IMR-90 (cell line): ENCODE measurements at regions not wholly inside any gene's neighbourhood (a gene's known extent, or its start where the extent isn't known, plus 50 kb on each side); places are given as distances from the start of the nearest gene placed in this dataset.

Source experiments
- ATAC-seq: fragments of 200-7000 bp; cut with Tn5 transposase; 2 replicates; pipeline ENCODE4 v1.9.1; 2020; ENCODE audit warnings: low read depth, mild to moderate bottlenecking, moderate library complexity
- BruUV-seq: library from RNA; stranded (reverse); fragments of 400-500 nt; replicated peaks from 2 replicates; lab custom pipeline; 2021; lab: Mats Ljungman, UMichigan
- CTCF ChIA-PET: fragments of 300-600 bp; formaldehyde crosslinking; extraction: SDS; loops from one replicate; lab custom pipeline; 2021; ENCODE audit warnings: antibody characterized with exemption; lab: Yijun Ruan, JAX
- POLR2A ChIA-PET: fragments of 300-600 bp; sonication (Branson Sonifier 250); formaldehyde crosslinking; loops from one replicate; lab custom pipeline; 2022; ENCODE audit warnings: antibody characterized with exemption; ENCODE audit not compliant: unreplicated experiment; lab: Charles Lee
- DNase-seq: peaks from one replicate; pipeline ENCODE4 v3.0.0; 2013
- H2AFZ ChIP-seq: replicated peaks from 2 replicates; pipeline ENCODE3; 2013; ENCODE audit warnings: low read length, mild to moderate bottlenecking; ENCODE audit not compliant: poor library complexity
- H2AK5ac ChIP-seq: 2 replicates; pipeline ENCODE4 v1.6.1; 2013; ENCODE audit warnings: low read depth, low read length, inconsistent platforms
- H2AK9ac ChIP-seq: replicated peaks from 2 replicates; pipeline ENCODE3; 2013; ENCODE audit warnings: mild to moderate bottlenecking, low read depth, low read length, moderate library complexity; ENCODE audit not compliant: poor library complexity
- H2BK120ac ChIP-seq: 2 replicates; pipeline ENCODE4 v1.6.1; 2013; ENCODE audit warnings: low read depth, low read length, inconsistent platforms
- H2BK15ac ChIP-seq: 3 replicates; pipeline ENCODE4 v1.6.1; 2013; ENCODE audit warnings: low read depth, low read length, inconsistent platforms
- H2BK20ac ChIP-seq: 2 replicates; pipeline ENCODE4 v1.6.1; 2013; ENCODE audit warnings: low read depth, mild to moderate bottlenecking, inconsistent platforms, low read length, moderate library complexity
- H2BK5ac ChIP-seq: 2 replicates; pipeline ENCODE4 v1.6.1; 2013; ENCODE audit warnings: mild to moderate bottlenecking, low read depth, low read length, inconsistent platforms; ENCODE audit not compliant: poor library complexity, severe bottlenecking
- H3K14ac ChIP-seq: replicated peaks from 2 replicates; pipeline ENCODE4 v1.6.1; 2013; ENCODE audit warnings: low read depth, low read length, inconsistent platforms
- H3K18ac ChIP-seq: 2 replicates; pipeline ENCODE4 v1.6.1; 2013; ENCODE audit warnings: low read depth, low read length, control low read depth
- H3K23ac ChIP-seq: 2 replicates; pipeline ENCODE4 v1.6.1; 2013; ENCODE audit warnings: low read depth, low read length, inconsistent platforms
- H3K27ac ChIP-seq: 2 replicates; pipeline ENCODE4 v1.5.1; 2013; ENCODE audit warnings: mild to moderate bottlenecking, control low read depth, low read length; ENCODE audit not compliant: insufficient read depth
- H3K27me3 ChIP-seq: 2 replicates; pipeline ENCODE4 v1.6.1; 2013; ENCODE audit warnings: low read length; ENCODE audit not compliant: control insufficient read depth, insufficient read depth
- H3K36me3 ChIP-seq: 2 replicates; pipeline ENCODE4 v1.6.1; 2013; ENCODE audit warnings: low read length, mixed read lengths; ENCODE audit not compliant: control insufficient read depth, insufficient read depth
- H3K4ac ChIP-seq: 2 replicates; pipeline ENCODE4 v1.6.1; 2013; ENCODE audit warnings: low read depth, low read length, inconsistent platforms
- H3K4me1 ChIP-seq: 2 replicates; pipeline ENCODE4 v1.6.1; 2013; ENCODE audit warnings: low read length, mixed read lengths; ENCODE audit not compliant: control insufficient read depth, insufficient read depth
- H3K4me2 ChIP-seq: 2 replicates; pipeline ENCODE4 v1.6.1; 2013; ENCODE audit warnings: low read depth, mild to moderate bottlenecking, control low read depth, low read length, moderate library complexity
- H3K4me3 ChIP-seq: 2 replicates; pipeline ENCODE4 v1.5.1; 2013; ENCODE audit warnings: low read depth, mild to moderate bottlenecking, control low read depth, low read length, moderate library complexity; ENCODE audit not compliant: insufficient read depth
- H3K56ac ChIP-seq: 2 replicates; pipeline ENCODE4 v1.6.1; 2013; ENCODE audit warnings: low read length, inconsistent platforms; ENCODE audit not compliant: insufficient read depth; ENCODE audit errors: extremely low read depth
- H3K79me1 ChIP-seq, 2 experiments: 2 replicates each; pipeline ENCODE4 v1.6.1; 2013; ENCODE audit warnings: low read length in 2 of 2, inconsistent platforms in 1 of 2, low read depth in 1 of 2
- H3K9ac ChIP-seq: 2 replicates; pipeline ENCODE4 v1.6.1; 2013; ENCODE audit warnings: low read depth, low read length, control low read depth
- H3K9me1 ChIP-seq: 2 replicates; pipeline ENCODE4 v1.6.1; 2013; ENCODE audit warnings: low read length, inconsistent platforms; ENCODE audit not compliant: insufficient read depth
- H3K9me3 ChIP-seq: 2 replicates; pipeline ENCODE4 v1.6.1; 2013; ENCODE audit warnings: low read length; ENCODE audit not compliant: control insufficient read depth, insufficient read depth
- H4K20me1 ChIP-seq: 2 replicates; pipeline ENCODE4 v1.6.1; 2013; ENCODE audit warnings: low read length, inconsistent platforms; ENCODE audit not compliant: insufficient read depth
- H4K5ac ChIP-seq: 2 replicates; pipeline ENCODE4 v1.6.1; 2013; ENCODE audit warnings: mild to moderate bottlenecking, low read depth, low read length, control low read depth
- H4K8ac ChIP-seq, 2 experiments: 2 replicates each; pipeline ENCODE4 v1.6.1; 2013; ENCODE audit warnings: low read depth in 2 of 2, low read length in 2 of 2, control low read depth in 1 of 2, inconsistent platforms in 1 of 2
- H4K91ac ChIP-seq: 2 replicates; pipeline ENCODE4 v1.6.1; 2013; ENCODE audit warnings: low read depth, low read length, inconsistent platforms; ENCODE audit not compliant: insufficient read depth
- BHLHE40 ChIP-seq: fragments of 150-350 bp; IDR thresholded peaks from 2 replicates; pipeline ENCODE4 v1.6.1; 2016; ENCODE audit warnings: mild to moderate bottlenecking, low read depth, low read length
- CHD1 ChIP-seq: IDR thresholded peaks from 2 replicates; pipeline ENCODE4 v1.6.1; 2012; ENCODE audit warnings: low read depth, low read length, improper control_type of control experiment
- CTCF ChIP-seq: conservative IDR thresholded peaks from 2 replicates; pipeline ENCODE4 v1.5.1; 2012; ENCODE audit warnings: mild to moderate bottlenecking, low read depth, low read length, improper control_type of control experiment
- ELK1 ChIP-seq: fragments of 150-350 bp; IDR thresholded peaks from 2 replicates; pipeline ENCODE4 v1.6.1; 2016; ENCODE audit warnings: low read depth, mild to moderate bottlenecking, low read length, moderate library complexity, borderline replicate concordance
- FOS ChIP-seq: fragments of 150-350 bp; IDR thresholded peaks from 2 replicates; pipeline ENCODE4 v1.6.1; 2016; ENCODE audit warnings: low read depth, low read length
- MAFK ChIP-seq: IDR thresholded peaks from 2 replicates; pipeline ENCODE4 v1.6.1; 2012; ENCODE audit warnings: low read depth, low read length, improper control_type of control experiment
- MAZ ChIP-seq: IDR thresholded peaks from 2 replicates; pipeline ENCODE4 v1.6.1; 2012; ENCODE audit warnings: low read depth, mild to moderate bottlenecking, low read length, improper control_type of control experiment, moderate library complexity, borderline replicate concordance
- MXI1 ChIP-seq: IDR thresholded peaks from 2 replicates; pipeline ENCODE4 v1.6.1; 2012; ENCODE audit warnings: low read depth, mild to moderate bottlenecking, low read length, moderate library complexity, borderline replicate concordance
- NFE2L2 ChIP-seq: fragments of 150-350 bp; IDR thresholded peaks from 2 replicates; pipeline ENCODE4 v1.6.1; 2016; ENCODE audit warnings: low read depth, mild to moderate bottlenecking, low read length
- POLR2A ChIP-seq: IDR thresholded peaks from 2 replicates; pipeline ENCODE4 v1.6.1; 2012; ENCODE audit warnings: mild to moderate bottlenecking, low read depth, low read length
- RAD21 ChIP-seq: IDR thresholded peaks from 2 replicates; pipeline ENCODE4 v1.6.1; 2012; ENCODE audit warnings: low read length, improper control_type of control experiment
- RCOR1 ChIP-seq: IDR thresholded peaks from 2 replicates; pipeline ENCODE4 v1.6.1; 2012; ENCODE audit warnings: mild to moderate bottlenecking, low read length, improper control_type of control experiment; ENCODE audit not compliant: insufficient replicate concordance
- RFX5 ChIP-seq: IDR thresholded peaks from 2 replicates; pipeline ENCODE4 v1.8.0; 2012; ENCODE audit warnings: low read depth, mild to moderate bottlenecking, low read length, moderate library complexity
- SMC3 ChIP-seq: fragments of 150-350 bp; IDR thresholded peaks from 2 replicates; pipeline ENCODE4 v1.6.1; 2016; ENCODE audit warnings: low read depth, mild to moderate bottlenecking, antibody characterized with exemption, low read length, moderate library complexity
- USF2 ChIP-seq: fragments of 150-350 bp; IDR thresholded peaks from 2 replicates; pipeline ENCODE4 v1.6.1; 2017; ENCODE audit warnings: mild to moderate bottlenecking, antibody characterized with exemption, low read length, low read depth
- WGBS, 2 experiments: methylation state at CpG; one replicate each; pipeline versions ENCODE4 v1.1.5 to v1.1.7; 2013; ENCODE audit warnings: missing lambda C conversion rate in 2 of 2; ENCODE audit not compliant: insufficient read length in 1 of 2; ENCODE audit errors: extremely low coverage in 2 of 2; 5-methylcytosine and 5-hydroxymethylcytosine counted together
- dilution Hi-C: fragments of 300-500 bp; cut with HindIII; formaldehyde crosslinking; loops from one replicate; pipeline ENCODE4 v1.14.3; 2018; ENCODE audit warnings: low sequenced_read_pairs; ENCODE audit not compliant: unreplicated experiment
- in situ Hi-C: fragments of 300-500 bp; cut with MboI; formaldehyde crosslinking; loops from 3 replicates; pipeline ENCODE4 v1.14.3; 2019; ENCODE audit warnings: low sequenced_read_pairs, inconsistent platforms, mixed read lengths
- intact Hi-C: fragments of 100-400 bp; cut with micrococcal nuclease; formaldehyde crosslinking; loops from 2 replicates; pipeline ENCODE4 v1.10.0; 2022

GRCh38 chr10:3959370-3960325 is 174.6 kb upstream of the KLF6 start:
- Histone ChIP-seq H4K20me1 (no peaks in the 10 kb centered on the region), H3K23ac (no peak overlapping the region), H2AK9ac (no peak overlapping the region), H3K9me1 (no peaks in the 10 kb centered on the region), H3K27me3 (no peaks in the 10 kb centered on the region), H3K4me1 (no peaks in the 10 kb centered on the region), H3K56ac (no peak overlapping the region), H3K9me3 (no peaks in the 10 kb centered on the region), H4K8ac (no peak overlapping the region), H3K9ac (no peak overlapping the region), H2AK5ac (no peak overlapping the region), H2BK15ac (no peak overlapping the region), H2BK5ac (no peak overlapping the region), H3K4me2 (no peak overlapping the region), H3K79me1 (no peaks in the 10 kb centered on the region), H3K4ac (no peak overlapping the region), H3K27ac (no peak overlapping the region), H3K18ac (no peak overlapping the region), H3K4me3 (no peak overlapping the region), H4K91ac (no peak overlapping the region), H3K14ac (no peak overlapping the region; the same call in 1 of the 2 replicates), H2AFZ (no peak overlapping the region), H4K5ac (no peak overlapping the region), H2BK20ac (no peak overlapping the region), H3K36me3 (no peaks in the 10 kb centered on the region), H2BK120ac (no peak overlapping the region)
- dilution Hi-C loops: no loop called here
- in situ Hi-C loops: no loop called here
- no CpG with 5 or more reads among the region's 17 CpGs for WGBS, 2 experiments
- CTCF ChIA-PET: no interaction called here
- ATAC-seq (no peak), DNase-seq (no peak)
- no TSS peak for BruUV-seq
- intact Hi-C loops: no loop called here
- POLR2A ChIA-PET: no interaction called here
- TF ChIP-seq MXI1 (no peak), NFE2L2 (no peak), BHLHE40 (no peak), MAFK (no peak), POLR2A (no peak), FOS (no peak), RFX5 (no peak), RCOR1 (no peak), MAZ (no peak), USF2 (no peak), SMC3 (no peak), ELK1 (no peak), CTCF (no peak), CHD1 (no peak), RAD21 (no peak)
